Psoas muscle (tissue), 7 donors: ENCODE measurements at regions not wholly inside any gene's neighbourhood (a gene's known extent, or its start where the extent isn't known, plus 50 kb on each side); places are given as distances from the start of the nearest gene placed in this dataset.

Experiments used
- ATAC-seq, 4 donors: fragments of 200-7000 bp; cut with Tn5 transposase; one replicate each; pipeline ENCODE4 v1.9.1; 2020; ENCODE audit warnings: moderate library complexity in 3 of 4, mild to moderate bottlenecking in 2 of 4
- DNase-seq, 2 donors: peaks; one replicate each; pipeline ENCODE4 v3.0.0-alpha.2; 2020
- H3K27ac ChIP-seq: fragments of 200-600 bp; one replicate; pipeline ENCODE4 v1.8.0; 2022
- H3K27me3 ChIP-seq, 3 donors: fragments of 200-600 bp in 1 of 3; one replicate each; pipeline versions ENCODE4 v1.6.1 to v1.8.0; 2013 to 2022; ENCODE audit warnings: low read length in 2 of 3, mild to moderate bottlenecking in 2 of 3, moderate library complexity in 1 of 3; ENCODE audit not compliant: insufficient read depth in 3 of 3
- H3K36me3 ChIP-seq, 2 donors: fragments of 200-600 bp in 1 of 2; one replicate each; pipeline versions ENCODE4 v1.6.1 to v1.8.0; 2013 to 2022; ENCODE audit warnings: low read depth in 1 of 2, mild to moderate bottlenecking in 1 of 2, moderate library complexity in 1 of 2; ENCODE audit not compliant: insufficient read depth in 1 of 2
- H3K4me1 ChIP-seq: fragments of 200-600 bp; one replicate; pipeline ENCODE4 v1.8.0; 2022
- H3K4me3 ChIP-seq: fragments of 200-600 bp; one replicate; pipeline ENCODE4 v1.8.0; 2022; ENCODE audit warnings: mild to moderate bottlenecking
- H3K9me3 ChIP-seq: fragments of 200-600 bp; one replicate; pipeline ENCODE4 v1.8.0; 2022
- CTCF ChIP-seq: fragments of 200-600 bp; IDR thresholded peaks from one replicate; pipeline ENCODE4 v1.8.0; 2022; ENCODE audit warnings: antibody characterized with exemption
- WGBS, 3 donors: extraction: QIAGEN DNeasy Blood & Tissue Kit; methylation state at CpG; one replicate each; pipeline versions ENCODE4 v1.1.6 to v1.1.7; 2013; 5-methylcytosine and 5-hydroxymethylcytosine counted together
- intact Hi-C, 2 donors: fragments of 100-400 bp; cut with DNase I; formaldehyde crosslinking; loops; one replicate each; pipeline versions ENCODE4 v1.11.0 to v1.14.2; 2022
- donor health status: healthy with polysubstance abuse.
- donor health status: DM: no; HTN: no; CAD: no; lungs with moderate emphysema.
- donor health status: Bipolar disorder and iron deficiency.
- donor health status: healthy.
- donor health status: DM: yes; HTN: yes; CAD: no.
- donor health status: DM: no; HTN: no; CAD: no.
- donor health status: DM: yes; HTN: yes; CAD: no.

DNA sequence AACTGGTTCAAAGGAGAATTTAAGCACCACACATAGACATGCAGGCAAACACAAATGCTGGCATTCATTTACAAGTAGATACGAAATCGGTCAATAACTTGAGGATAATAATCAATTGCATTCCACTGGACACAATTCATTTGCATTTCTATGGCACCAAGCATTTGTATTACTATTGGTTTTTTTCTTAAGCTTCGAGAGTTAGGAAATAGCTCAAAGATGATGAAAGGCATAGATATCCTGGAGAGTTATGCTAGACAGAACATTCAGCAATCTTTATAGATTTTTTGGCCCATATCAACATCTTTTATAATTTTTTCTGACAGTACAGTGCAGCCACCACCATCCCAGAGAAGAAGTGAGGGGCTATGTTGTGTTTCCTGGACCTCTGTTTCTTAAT, 544.4 kb downstream of the MIAT start:
- 96 to 97% (median 96%) methylated on average over 3 of the region's 3 CpGs for WGBS, 3 donors

DNA sequence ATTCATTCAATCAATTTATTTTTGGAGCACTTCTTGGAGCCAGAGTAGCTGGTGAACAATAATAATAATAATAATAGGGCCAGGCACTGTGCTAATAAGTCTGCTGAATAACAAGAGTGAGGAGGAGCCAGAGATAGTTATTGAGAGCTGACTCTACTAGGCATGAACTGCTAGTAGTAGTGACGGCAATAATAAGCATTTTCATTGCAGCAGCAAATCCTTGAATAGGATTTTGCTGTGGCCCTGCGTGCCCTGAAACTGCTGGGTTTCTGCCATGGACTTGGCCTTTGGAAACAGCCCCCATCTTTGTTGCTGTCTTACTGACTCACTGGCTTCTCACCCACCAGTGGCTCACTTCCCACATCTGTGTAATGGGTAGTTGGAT, 545.9 kb downstream of the MIAT start:
- ATAC-seq (no peak), DNase-seq (no peak)
- WGBS, 3 donors = 62 to 68% (median 64%) methylated on average over 2 of the region's 2 CpGs
- Histone ChIP-seq H3K9me3 (no peaks in the 10 kb centered on the region), H3K4me3 (no peak overlapping the region), H3K4me1 (no peaks in the 10 kb centered on the region), H3K27ac (no peak overlapping the region), H3K27me3 (peaks cover 3 to 55% (median 7%) of the 10 kb centered on the region in 3 donors), H3K36me3 (no peaks in the 10 kb centered on the region)
- no peak for TF ChIP-seq CTCF
- intact Hi-C loops = no loop called here

More for the DNA sequence above, 544.4 kb downstream of the MIAT start:
- TF ChIP-seq CTCF = no peak
- Histone ChIP-seq H3K36me3 (no peaks in the 10 kb centered on the region), H3K27me3 (peaks cover 5 to 48% (median 11%) of the 10 kb centered on the region in 3 donors), H3K9me3 (no peaks in the 10 kb centered on the region), H3K4me3 (no peak overlapping the region), H3K27ac (no peak overlapping the region), H3K4me1 (no peaks in the 10 kb centered on the region)
- intact Hi-C loops = no loop called here
- DNase-seq (no peak), ATAC-seq (no peak)

GRCh38 chr22:27204280-27204679, 546.9 kb downstream of the MIAT start:
- peaks cover 3 to 54% (median 7%) of the 10 kb centered on the region in 3 donors for H3K27me3 ChIP-seq
- no peak for TF ChIP-seq CTCF
- 70 to 80% (median 74%) methylated on average over 5 of the region's 5 CpGs for WGBS, 3 donors
- intact Hi-C loops = no loop called here
- H3K4me1 ChIP-seq = no peaks in the 10 kb centered on the region
- ATAC-seq (no peak), DNase-seq (no peak)
- H3K4me3 ChIP-seq = no peak overlapping the region
- no peaks in the 10 kb centered on the region for H3K36me3 ChIP-seq
- H3K9me3 ChIP-seq = no peaks in the 10 kb centered on the region
- H3K27ac ChIP-seq = no peak overlapping the region

DNA sequence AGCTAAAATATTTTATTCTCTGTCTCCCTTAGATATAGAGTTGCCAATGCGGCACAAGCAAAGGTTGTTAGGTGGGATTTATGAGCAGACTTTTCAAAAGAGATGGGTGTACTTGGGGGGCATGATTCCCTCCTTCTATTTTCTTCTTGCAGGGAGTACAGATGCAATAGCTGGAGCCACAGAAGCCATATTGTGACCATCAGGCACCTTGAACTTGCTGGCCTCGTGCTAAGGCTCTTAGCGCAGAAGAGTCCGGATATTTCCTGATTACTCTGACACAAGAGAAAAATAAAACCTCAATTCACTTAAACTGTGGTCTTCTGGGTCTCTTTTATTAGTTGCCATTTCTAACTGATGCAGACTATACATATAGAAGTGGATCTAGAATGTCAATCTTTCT, 547.4 kb downstream of the MIAT start:
- Histone ChIP-seq H3K9me3 (no peaks in the 10 kb centered on the region), H3K27me3 (peaks cover 3 to 60% (median 7%) of the 10 kb centered on the region in 3 donors), H3K27ac (no peak overlapping the region), H3K4me1 (no peaks in the 10 kb centered on the region), H3K4me3 (no peak overlapping the region), H3K36me3 (no peaks in the 10 kb centered on the region)
- DNase-seq (no peak), ATAC-seq (no peak)
- intact Hi-C loops = no loop called here
- 97 to 98% (median 97%) methylated on average over 4 of the region's 4 CpGs for WGBS, 3 donors
- TF ChIP-seq CTCF = no peak
